GM19395 (cell line): ENCODE measurements at regions not wholly inside any gene's neighbourhood (a gene's known extent, or its start where the extent isn't known, plus 50 kb on each side); places are given as distances from the start of the nearest gene placed in this dataset.

Source experiments
- ATAC-seq: cut with Tn5 transposase; IDR thresholded peaks from one replicate; pipeline ENCODE4 v1.9.1; 2021; ENCODE audit warnings: mild to moderate bottlenecking, moderate library complexity; ENCODE audit not compliant: unreplicated experiment

DNA sequence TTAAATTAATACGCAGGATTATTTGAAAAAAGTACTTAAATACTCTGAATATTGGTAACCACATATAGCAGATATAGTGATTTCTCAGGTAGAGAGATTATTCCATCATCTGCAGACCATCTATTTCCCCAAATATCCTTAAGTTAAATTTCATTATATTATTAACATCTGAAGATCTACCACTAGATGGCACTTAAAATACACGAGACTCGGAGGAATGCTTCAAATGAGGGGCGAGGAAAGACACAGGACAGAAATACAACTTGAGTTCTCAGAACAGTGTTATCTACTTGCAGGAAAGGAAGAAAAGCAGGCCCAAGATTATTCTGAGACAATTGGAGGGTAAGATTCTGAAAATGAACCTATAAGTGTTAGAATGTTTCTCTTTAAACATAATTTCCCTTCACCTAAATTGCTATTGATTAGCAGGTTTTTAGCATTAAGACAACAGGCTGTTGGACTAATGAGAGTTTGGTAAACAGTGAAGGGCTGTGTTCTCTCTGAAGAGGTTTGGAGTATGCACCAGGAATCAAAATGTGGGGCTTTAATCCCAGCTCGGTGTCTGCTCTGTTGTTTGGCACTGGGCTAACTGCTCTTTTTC is 76.9 kb upstream of the GCFC2 start:
- ATAC-seq = peak; percentile 65

DNA sequence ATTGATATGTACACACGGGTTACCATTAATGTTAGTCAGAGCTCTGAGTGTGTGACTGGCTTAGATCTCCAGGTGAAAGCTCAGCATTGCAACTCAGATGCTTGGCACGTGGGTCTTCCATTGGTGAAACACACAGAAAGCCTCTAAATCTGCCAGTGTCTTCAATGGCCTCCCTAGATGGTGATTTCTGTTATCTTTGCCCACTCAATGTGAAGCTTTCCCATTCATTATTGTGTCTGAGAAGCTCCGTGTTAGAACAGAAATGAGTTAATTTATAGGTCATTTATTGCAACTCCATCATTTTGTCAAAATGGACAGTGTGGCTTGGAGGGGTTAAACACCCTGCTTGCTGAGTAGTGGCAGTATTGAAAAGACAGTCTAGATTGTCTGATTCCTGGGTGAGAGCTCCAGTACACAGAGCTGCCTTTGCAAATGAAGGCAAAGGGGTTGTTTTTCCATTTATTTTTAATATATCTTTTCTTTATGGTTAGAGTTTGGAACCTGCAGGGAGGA is 64.7 kb upstream of the GCFC2 start:
- ATAC-seq = no peak

DNA sequence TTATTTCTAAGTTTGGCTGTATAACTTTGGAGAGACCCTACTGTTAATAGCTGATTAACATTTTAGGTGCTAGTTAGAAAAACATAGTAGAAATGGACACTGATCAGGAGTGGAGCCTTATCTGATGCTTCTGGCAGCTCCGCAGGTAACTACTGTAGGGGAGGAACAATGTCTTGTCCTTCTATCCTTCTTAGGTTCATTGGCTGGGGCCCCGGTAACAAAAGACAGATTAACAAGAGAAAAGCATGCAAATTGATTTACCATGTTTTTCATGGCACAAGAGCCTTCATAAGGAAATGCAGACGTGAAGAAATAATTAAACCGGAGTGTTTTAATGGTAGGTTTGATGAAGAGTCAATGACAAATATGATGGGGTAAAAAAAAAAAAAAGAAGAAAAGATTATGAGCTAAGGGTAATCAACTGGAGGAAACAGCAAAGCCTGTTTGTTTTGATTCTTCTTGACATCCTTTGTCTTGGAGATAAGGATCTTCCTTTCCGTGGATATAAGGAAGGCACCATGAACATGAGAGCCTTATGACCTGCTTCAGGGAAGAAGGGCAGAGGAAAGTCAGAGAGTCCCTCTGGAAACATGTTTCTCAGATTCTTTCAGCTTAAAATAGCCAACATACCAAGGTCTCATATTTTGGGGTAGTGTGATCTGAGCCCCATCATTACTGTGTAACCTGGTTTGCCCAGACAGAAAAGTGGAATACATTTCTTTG is 62.4 kb upstream of the GCFC2 start:
- ATAC-seq = no peak

DNA sequence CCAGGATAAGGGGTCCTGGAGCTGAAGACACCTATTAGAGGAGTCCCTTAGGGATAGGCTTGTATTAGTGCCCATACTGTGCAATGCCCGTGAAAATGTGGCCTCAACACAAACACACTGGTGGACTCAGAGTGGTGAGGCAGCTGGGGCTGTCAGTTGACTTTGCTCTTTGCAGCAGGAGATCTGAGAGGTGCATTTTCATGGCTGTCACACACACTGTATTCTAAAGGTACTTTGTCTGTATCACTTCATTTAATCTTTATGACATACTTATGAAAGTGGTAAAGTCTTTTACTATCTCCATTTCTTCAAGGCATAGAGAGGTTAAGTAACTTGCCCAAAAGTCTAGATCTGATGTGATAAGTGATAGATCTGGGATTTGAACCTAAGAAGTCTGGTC is 55.1 kb upstream of the GCFC2 start:
- ATAC-seq = no peak

DNA sequence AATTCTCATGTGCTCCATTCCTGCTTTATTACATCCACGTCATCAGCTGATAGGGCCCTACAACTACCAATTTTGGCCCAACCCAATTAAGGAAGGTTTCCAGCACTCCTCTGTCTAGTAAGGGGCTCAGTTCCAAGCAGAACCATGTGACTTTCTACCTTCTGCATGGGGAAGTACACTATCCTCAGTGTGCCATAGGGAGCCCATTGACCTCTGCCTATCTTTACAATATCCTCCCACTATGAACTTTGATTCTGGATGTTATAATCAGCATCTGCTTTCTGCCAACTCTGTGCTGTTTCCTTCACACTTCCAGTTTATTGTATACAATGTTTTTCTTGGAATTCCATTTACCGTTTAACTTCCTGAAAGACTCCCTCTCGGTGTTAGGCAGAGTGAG is 53.9 kb upstream of the GCFC2 start:
- no peak for ATAC-seq
